Neutrophil (primary cell): ENCODE measurements at regions not wholly inside any gene's neighbourhood (a gene's known extent, or its start where the extent isn't known, plus 50 kb on each side); places are given as distances from the start of the nearest gene placed in this dataset.
"Not testable (repeated sequence)": the region's sequence is repeated elsewhere in the genome, so short reads cannot be mapped to it uniquely, and the experiment has no call there.

Experiments
- H3K27ac ChIP-seq: fragments of 200-600 bp; sonication (generic); 2 replicates; pipeline ENCODE4 v1.5.1; 2016; ENCODE audit warnings: mild to moderate bottlenecking, moderate library complexity
- H3K27me3 ChIP-seq: fragments of 200-600 bp; sonication (generic); 2 replicates; pipeline ENCODE4 v1.6.0; 2016; ENCODE audit warnings: mild to moderate bottlenecking
- H3K36me3 ChIP-seq: fragments of 200-600 bp; sonication (generic); 2 replicates; pipeline ENCODE4 v1.5.1; 2017
- H3K4me1 ChIP-seq, 2 experiments: fragments of 200-600 bp in 1 of 2; sonication (generic) in 1 of 2; 1 replicate in 1 of 2; 2 replicates in 1 of 2; pipeline versions ENCODE4 v1.5.1 to v1.6.1; 2013 to 2016; ENCODE audit warnings: low read depth in 1 of 2, low read length in 1 of 2, mild to moderate bottlenecking in 1 of 2, moderate library complexity in 1 of 2; ENCODE audit not compliant: control insufficient read depth in 1 of 2, insufficient read depth in 1 of 2
- H3K4me3 ChIP-seq, 2 experiments: fragments of 200-600 bp in 1 of 2; sonication (generic) in 1 of 2; 1 replicate in 1 of 2; 2 replicates in 1 of 2; pipeline ENCODE4 v1.5.1; 2013 to 2016; ENCODE audit warnings: low read depth in 1 of 2, low read length in 1 of 2, mild to moderate bottlenecking in 1 of 2, moderate library complexity in 1 of 2
- H3K9me3 ChIP-seq: fragments of 200-600 bp; sonication (generic); 2 replicates; pipeline ENCODE4 v1.5.1; 2016
- TF ChIP-seq, protein P1 (sequence below): fragments of 200-600 bp; sonication (generic); IDR thresholded peaks from 2 replicates; pipeline ENCODE4 v1.5.1; 2016; ENCODE audit warnings: antibody characterized with exemption

DNA sequence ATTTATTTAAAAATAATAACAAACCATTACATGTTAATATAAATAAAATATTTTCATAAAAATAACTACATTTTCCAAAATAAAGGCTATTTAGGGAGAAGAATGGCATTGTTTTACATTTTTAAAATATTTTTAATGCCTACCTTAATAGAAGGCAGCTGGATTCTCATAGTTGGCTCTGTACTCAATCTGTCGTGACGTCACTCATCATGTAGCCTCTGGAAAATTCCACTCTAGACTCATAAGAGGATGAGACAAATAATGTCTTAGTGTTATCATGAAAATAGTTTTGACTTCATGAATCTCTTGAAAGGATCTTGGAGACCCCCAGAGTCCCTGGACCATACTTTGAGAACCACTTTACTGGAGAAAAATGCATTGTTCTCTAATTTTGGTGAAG lies 93.1 kb downstream of the NXNL2 start:
- no peaks in the 10 kb centered on the region for H3K36me3 ChIP-seq
- H3K4me3 ChIP-seq, result no peak overlapping the region
- no peaks in the 10 kb centered on the region for H3K4me1 ChIP-seq
- no peaks in the 10 kb centered on the region for H3K9me3 ChIP-seq
- H3K27me3 ChIP-seq, result no peaks in the 10 kb centered on the region
- TF ChIP-seq, protein P1, sequence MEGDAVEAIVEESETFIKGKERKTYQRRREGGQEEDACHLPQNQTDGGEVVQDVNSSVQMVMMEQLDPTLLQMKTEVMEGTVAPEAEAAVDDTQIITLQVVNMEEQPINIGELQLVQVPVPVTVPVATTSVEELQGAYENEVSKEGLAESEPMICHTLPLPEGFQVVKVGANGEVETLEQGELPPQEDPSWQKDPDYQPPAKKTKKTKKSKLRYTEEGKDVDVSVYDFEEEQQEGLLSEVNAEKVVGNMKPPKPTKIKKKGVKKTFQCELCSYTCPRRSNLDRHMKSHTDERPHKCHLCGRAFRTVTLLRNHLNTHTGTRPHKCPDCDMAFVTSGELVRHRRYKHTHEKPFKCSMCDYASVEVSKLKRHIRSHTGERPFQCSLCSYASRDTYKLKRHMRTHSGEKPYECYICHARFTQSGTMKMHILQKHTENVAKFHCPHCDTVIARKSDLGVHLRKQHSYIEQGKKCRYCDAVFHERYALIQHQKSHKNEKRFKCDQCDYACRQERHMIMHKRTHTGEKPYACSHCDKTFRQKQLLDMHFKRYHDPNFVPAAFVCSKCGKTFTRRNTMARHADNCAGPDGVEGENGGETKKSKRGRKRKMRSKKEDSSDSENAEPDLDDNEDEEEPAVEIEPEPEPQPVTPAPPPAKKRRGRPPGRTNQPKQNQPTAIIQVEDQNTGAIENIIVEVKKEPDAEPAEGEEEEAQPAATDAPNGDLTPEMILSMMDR, result no peak
- H3K27ac ChIP-seq, result no peak overlapping the region

DNA sequence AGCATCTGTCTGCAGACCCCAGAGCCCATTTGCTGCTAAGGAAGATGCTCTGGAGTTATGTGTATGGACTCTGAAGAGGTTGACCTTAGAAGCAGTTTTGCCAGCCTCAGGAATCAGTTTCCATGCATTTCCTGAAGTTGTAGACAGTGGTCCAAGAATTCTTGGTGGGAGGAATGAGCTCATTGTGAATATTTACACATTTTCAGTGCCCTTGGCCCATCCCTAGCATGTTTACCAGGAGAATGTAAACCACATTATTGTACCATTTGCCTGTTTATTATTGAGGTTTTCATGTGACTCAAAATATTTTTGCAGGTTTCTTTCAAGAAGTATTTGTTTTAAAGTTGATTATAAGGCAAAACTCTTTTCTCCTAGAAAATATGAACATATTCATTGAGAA lies 93.8 kb downstream of the NXNL2 start:
- H3K27me3 ChIP-seq, result no peaks in the 10 kb centered on the region
- TF ChIP-seq, protein P1, result no peak

DNA sequence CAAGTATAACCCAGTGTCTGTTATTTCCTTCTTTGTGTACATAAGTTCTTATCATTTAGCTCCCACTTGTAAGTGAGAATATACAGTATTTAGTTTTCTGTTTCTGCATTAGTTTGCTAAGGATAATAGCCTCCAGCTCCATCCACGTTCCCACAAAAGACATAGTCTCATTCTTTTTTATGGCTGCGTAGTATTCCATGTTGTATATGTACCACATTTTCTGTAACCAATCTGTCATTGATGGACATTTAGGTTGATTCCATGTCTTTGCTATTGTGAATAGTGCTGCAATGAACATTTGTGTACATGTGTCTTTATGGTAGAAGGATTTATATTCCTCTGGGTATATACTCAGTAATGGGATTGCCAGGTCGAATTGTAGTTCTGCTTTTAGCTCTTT lies 95.6 kb downstream of the NXNL2 start:
- not testable (repeated sequence) for H3K27ac ChIP-seq, H3K4me1 ChIP-seq, H3K36me3 ChIP-seq, H3K4me3 ChIP-seq, H3K9me3 ChIP-seq, H3K27me3 ChIP-seq

More for the DNA sequence above, 93.8 kb downstream of the NXNL2 start:
- H3K9me3 ChIP-seq, result no peaks in the 10 kb centered on the region
- H3K4me3 ChIP-seq, result no peak overlapping the region
- no peaks in the 10 kb centered on the region for H3K36me3 ChIP-seq
- no peak overlapping the region for H3K27ac ChIP-seq
- H3K4me1 ChIP-seq, result no peaks in the 10 kb centered on the region

DNA sequence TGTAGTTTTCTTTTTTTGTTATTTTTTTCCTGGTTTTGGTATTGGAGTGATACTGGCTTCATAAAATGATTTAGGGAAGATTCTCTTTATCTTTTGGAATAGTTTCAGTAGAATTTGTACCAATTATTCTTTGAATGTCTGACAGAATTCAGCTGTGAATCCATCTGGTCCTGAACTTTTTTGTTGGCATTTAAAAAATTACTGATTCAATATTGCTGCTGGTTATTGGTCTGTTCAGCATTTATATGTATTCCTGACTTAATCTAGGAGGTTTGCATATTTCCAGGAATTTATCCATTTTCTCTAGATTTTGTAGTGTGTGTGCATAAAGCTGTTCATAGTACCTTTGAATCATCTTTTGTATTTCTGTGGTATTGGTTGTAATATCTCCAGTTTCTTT lies 100.2 kb downstream of the NXNL2 start:
- Histone ChIP-seq H3K27me3 (no peaks in the 10 kb centered on the region), H3K27ac (no peak overlapping the region), H3K9me3 (no peaks in the 10 kb centered on the region), H3K36me3 (no peaks in the 10 kb centered on the region), H3K4me1 (no peaks in the 10 kb centered on the region), H3K4me3 (no peak overlapping the region)
- TF ChIP-seq, protein P1, result no peak

DNA sequence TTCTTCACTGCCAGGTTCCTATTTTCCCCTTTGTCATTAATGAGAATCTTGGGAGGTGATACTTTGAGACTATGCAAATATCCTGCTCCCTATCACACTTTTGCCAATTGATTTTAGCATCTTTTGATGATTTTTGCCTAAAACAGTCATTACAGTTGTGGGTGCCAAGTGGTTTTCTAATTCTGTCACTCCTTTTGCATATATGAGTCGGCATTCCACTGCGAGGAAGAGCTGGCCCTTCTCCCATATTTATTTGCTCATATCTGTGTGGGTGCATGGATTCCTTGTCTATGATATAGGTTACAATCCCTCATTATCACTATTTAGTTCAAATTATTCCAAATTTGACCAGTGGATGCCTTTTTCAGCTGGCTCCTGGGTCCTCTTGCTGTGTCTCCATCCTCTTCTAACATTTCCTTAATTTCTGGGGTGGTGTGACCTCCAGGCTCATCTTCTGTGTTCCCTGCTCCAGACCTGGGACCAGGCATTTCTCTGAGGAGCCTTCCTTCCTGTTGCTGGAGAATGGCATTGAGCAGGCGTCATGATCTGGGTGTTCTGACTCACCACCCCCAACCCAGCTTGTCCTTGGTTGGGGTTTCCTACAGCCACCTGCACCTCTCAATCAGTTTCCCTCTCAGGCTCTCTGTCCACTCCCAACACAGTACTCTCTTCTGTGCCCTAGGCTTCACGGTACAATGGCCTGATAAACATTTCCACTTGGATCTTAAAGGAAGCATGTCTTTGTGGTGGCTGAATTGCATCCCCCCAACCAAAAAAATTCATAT lies 106.7 kb downstream of the NXNL2 start:
- H3K4me3 ChIP-seq, result no peak overlapping the region

DNA sequence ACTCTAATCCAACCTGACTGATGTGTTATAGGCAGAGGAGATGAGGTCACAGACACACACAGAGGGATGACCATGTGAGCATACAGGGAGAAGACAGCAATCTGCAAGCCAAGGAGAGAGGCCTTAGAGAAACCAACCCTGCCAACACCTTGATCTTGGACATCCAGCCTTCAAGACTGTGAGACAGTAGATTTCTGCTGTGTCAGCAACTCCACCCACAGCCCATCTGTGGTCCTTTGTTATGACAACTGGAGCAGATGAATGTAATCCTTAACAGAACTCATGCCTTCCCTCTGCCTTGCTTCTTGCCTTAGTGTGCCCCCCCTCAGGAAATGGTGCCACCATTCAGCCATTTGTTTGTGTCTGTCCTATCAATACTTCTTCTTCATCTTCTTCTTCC lies 107.4 kb downstream of the NXNL2 start:
- no peaks in the 10 kb centered on the region for H3K9me3 ChIP-seq
- no peaks in the 10 kb centered on the region for H3K36me3 ChIP-seq
- H3K27ac ChIP-seq, result no peak overlapping the region
- H3K4me3 ChIP-seq, result no peak overlapping the region
- H3K27me3 ChIP-seq, result no peaks in the 10 kb centered on the region
- TF ChIP-seq, protein P1, result no peak
- no peaks in the 10 kb centered on the region for H3K4me1 ChIP-seq

More for the DNA sequence above, 106.7 kb downstream of the NXNL2 start:
- Histone ChIP-seq H3K9me3 (no peaks in the 10 kb centered on the region), H3K36me3 (no peaks in the 10 kb centered on the region), H3K27ac (no peak overlapping the region), H3K27me3 (no peaks in the 10 kb centered on the region), H3K4me1 (no peaks in the 10 kb centered on the region)
- TF ChIP-seq, protein P1, result no peak
